ENCODE measurements at regions not wholly inside any gene's neighbourhood (a gene's known extent, or its start where the extent isn't known, plus 50 kb on each side); places are given as distances from the start of the nearest gene placed in this dataset.

- H3K4me2 ChIP-seq (ENCODE audit: insufficient read depth, low read length, poor library complexity, severe bottlenecking), result no peak overlapping the region
- WGBS, 2 donors (ENCODE audit: extremely low coverage in 2 of 2, insufficient read length in 2 of 2, insufficient replicate concordance in 1 of 2), result no CpG with 5 or more reads among the region's 4 CpGs
Measured at GRCh38 chr13:34002924-34003323, 185.0 kb downstream of the RFC3 start.

GRCh38 chr13:34003656-34004055, 185.7 kb downstream of the RFC3 start:
- Histone ChIP-seq H2BK15ac (ENCODE audit: low read length) (no peak overlapping the region), H3K9ac (ENCODE audit: low read depth, low read length, poor library complexity) (no peak overlapping the region), H3K79me1 (ENCODE audit: low read depth, low read length) (no peaks in the 10 kb centered on the region), H3K9me3 (replicated peaks in 1 of 2; ENCODE audit: control insufficient read depth in 2 of 2, insufficient read depth in 1 of 2, low read depth in 1 of 2, low read length in 2 of 2) (no peaks in the 10 kb centered on the region), H4K8ac (ENCODE audit: low read depth, low read length) (no peak overlapping the region), H3K27me3 (ENCODE audit: control insufficient read depth in 3 of 3, insufficient read depth in 3 of 3, low read depth in 1 of 3, low read length in 3 of 3) (no peaks in the 10 kb centered on the region), H3K4me3 (ENCODE audit: low read length in 2 of 2) (no peak overlapping the region), H2BK120ac (ENCODE audit: low read depth, low read length) (no peak overlapping the region), H3K23ac (ENCODE audit: low read depth, low read length, poor library complexity) (no peak overlapping the region), H3K18ac (ENCODE audit: low read length) (no peak overlapping the region), H3K4me1 (ENCODE audit: control insufficient read depth in 2 of 2, insufficient read depth in 1 of 2, low read depth in 1 of 2, low read length in 2 of 2) (no peaks in the 10 kb centered on the region), H3K27ac (replicated peaks; ENCODE audit: low read length) (no peak overlapping the region), H3K4ac (ENCODE audit: low read length) (no peak overlapping the region), H2AK5ac (ENCODE audit: low read depth, low read length) (no peak overlapping the region), H2AFZ (ENCODE audit: low read length) (no peak overlapping the region), H3K36me3 (replicated peaks in 1 of 2; ENCODE audit: control insufficient read depth in 2 of 2, insufficient read depth in 2 of 2, low read length in 2 of 2) (no peaks in the 10 kb centered on the region), H4K91ac (ENCODE audit: low read depth, low read length, poor library complexity) (no peak overlapping the region), H2BK12ac (ENCODE audit: low read length) (no peak overlapping the region), H3K4me2 (ENCODE audit: insufficient read depth, low read length, poor library complexity, severe bottlenecking) (no peak overlapping the region), H2BK5ac (ENCODE audit: low read length) (no peak overlapping the region), H3K14ac (ENCODE audit: low read length) (no peak overlapping the region)
- DNase-seq (ENCODE audit: low spot score), result no peak
- WGBS, 2 donors (ENCODE audit: extremely low coverage in 2 of 2, insufficient read length in 2 of 2, insufficient replicate concordance in 1 of 2), result no CpG with 5 or more reads among the region's 4 CpGs

More at GRCh38 chr13:34002924-34003323, 185.0 kb downstream of the RFC3 start:
- Histone ChIP-seq H4K91ac (ENCODE audit: low read depth, low read length, poor library complexity) (no peak overlapping the region), H3K4me3 (ENCODE audit: low read length in 2 of 2) (no peak overlapping the region), H4K8ac (ENCODE audit: low read depth, low read length) (no peak overlapping the region), H2AK5ac (ENCODE audit: low read depth, low read length) (no peak overlapping the region), H2AFZ (ENCODE audit: low read length) (no peak overlapping the region), H3K27me3 (ENCODE audit: control insufficient read depth in 3 of 3, insufficient read depth in 3 of 3, low read depth in 1 of 3, low read length in 3 of 3) (no peaks in the 10 kb centered on the region), H3K14ac (ENCODE audit: low read length) (no peak overlapping the region), H3K9me3 (replicated peaks in 1 of 2; ENCODE audit: control insufficient read depth in 2 of 2, insufficient read depth in 1 of 2, low read depth in 1 of 2, low read length in 2 of 2) (no peaks in the 10 kb centered on the region), H3K27ac (replicated peaks; ENCODE audit: low read length) (no peak overlapping the region), H2BK120ac (ENCODE audit: low read depth, low read length) (no peak overlapping the region), H2BK12ac (ENCODE audit: low read length) (no peak overlapping the region), H3K79me1 (ENCODE audit: low read depth, low read length) (no peaks in the 10 kb centered on the region), H2BK15ac (ENCODE audit: low read length) (no peak overlapping the region), H3K18ac (ENCODE audit: low read length) (no peak overlapping the region), H3K36me3 (replicated peaks in 1 of 2; ENCODE audit: control insufficient read depth in 2 of 2, insufficient read depth in 2 of 2, low read length in 2 of 2) (no peaks in the 10 kb centered on the region), H2BK5ac (ENCODE audit: low read length) (no peak overlapping the region), H3K4me1 (ENCODE audit: control insufficient read depth in 2 of 2, insufficient read depth in 1 of 2, low read depth in 1 of 2, low read length in 2 of 2) (no peaks in the 10 kb centered on the region), H3K23ac (ENCODE audit: low read depth, low read length, poor library complexity) (no peak overlapping the region), H3K9ac (ENCODE audit: low read depth, low read length, poor library complexity) (no peak overlapping the region), H3K4ac (ENCODE audit: low read length) (no peak overlapping the region)
- DNase-seq (ENCODE audit: low spot score), result no peak

GRCh38 chr13:34004676-34005075, 186.7 kb downstream of the RFC3 start:
- Histone ChIP-seq H3K36me3 (replicated peaks in 1 of 2; ENCODE audit: control insufficient read depth in 2 of 2, insufficient read depth in 2 of 2, low read length in 2 of 2) (no peaks in the 10 kb centered on the region), H3K4ac (ENCODE audit: low read length) (no peak overlapping the region), H3K4me3 (ENCODE audit: low read length in 2 of 2) (no peak overlapping the region), H4K91ac (ENCODE audit: low read depth, low read length, poor library complexity) (no peak overlapping the region), H3K79me1 (ENCODE audit: low read depth, low read length) (no peaks in the 10 kb centered on the region), H3K9me3 (replicated peaks in 1 of 2; ENCODE audit: control insufficient read depth in 2 of 2, insufficient read depth in 1 of 2, low read depth in 1 of 2, low read length in 2 of 2) (no peaks in the 10 kb centered on the region), H3K4me2 (ENCODE audit: insufficient read depth, low read length, poor library complexity, severe bottlenecking) (no peak overlapping the region), H2BK15ac (ENCODE audit: low read length) (no peak overlapping the region), H3K9ac (ENCODE audit: low read depth, low read length, poor library complexity) (no peak overlapping the region), H2AFZ (ENCODE audit: low read length) (no peak overlapping the region), H2AK5ac (ENCODE audit: low read depth, low read length) (no peak overlapping the region), H3K23ac (ENCODE audit: low read depth, low read length, poor library complexity) (no peak overlapping the region), H2BK120ac (ENCODE audit: low read depth, low read length) (no peak overlapping the region), H2BK12ac (ENCODE audit: low read length) (no peak overlapping the region), H3K18ac (ENCODE audit: low read length) (peak overlapping the region; percentile 15), H3K14ac (ENCODE audit: low read length) (no peak overlapping the region), H3K27ac (replicated peaks; ENCODE audit: low read length) (no peak overlapping the region), H2BK5ac (ENCODE audit: low read length) (no peak overlapping the region), H3K4me1 (ENCODE audit: control insufficient read depth in 2 of 2, insufficient read depth in 1 of 2, low read depth in 1 of 2, low read length in 2 of 2) (no peaks in the 10 kb centered on the region), H3K27me3 (ENCODE audit: control insufficient read depth in 3 of 3, insufficient read depth in 3 of 3, low read depth in 1 of 3, low read length in 3 of 3) (no peaks in the 10 kb centered on the region), H4K8ac (ENCODE audit: low read depth, low read length) (no peak overlapping the region)
- no peak for DNase-seq (ENCODE audit: low spot score)
- no CpG with 5 or more reads among the region's 14 CpGs for WGBS, 2 donors (ENCODE audit: extremely low coverage in 2 of 2, insufficient read length in 2 of 2, insufficient replicate concordance in 1 of 2)

GRCh38 chr13:34006011-34006410, 188.1 kb downstream of the RFC3 start:
- no CpG with 5 or more reads among the region's 2 CpGs for WGBS, 2 donors (ENCODE audit: extremely low coverage in 2 of 2, insufficient read length in 2 of 2, insufficient replicate concordance in 1 of 2)

More at GRCh38 chr13:34006011-34006410, 188.1 kb downstream of the RFC3 start:
- H3K4me1 ChIP-seq (ENCODE audit: control insufficient read depth in 2 of 2, insufficient read depth in 1 of 2, low read depth in 1 of 2, low read length in 2 of 2), result no peaks in the 10 kb centered on the region
- no peaks in the 10 kb centered on the region for H3K79me1 ChIP-seq (ENCODE audit: low read depth, low read length)
- H2BK5ac ChIP-seq (ENCODE audit: low read length), result no peak overlapping the region
- no peak overlapping the region for H3K18ac ChIP-seq (ENCODE audit: low read length)
- H3K9me3 ChIP-seq (replicated peaks in 1 of 2; ENCODE audit: control insufficient read depth in 2 of 2, insufficient read depth in 1 of 2, low read depth in 1 of 2, low read length in 2 of 2), result no peaks in the 10 kb centered on the region
- H3K4me2 ChIP-seq (ENCODE audit: insufficient read depth, low read length, poor library complexity, severe bottlenecking), result no peak overlapping the region
- H3K23ac ChIP-seq (ENCODE audit: low read depth, low read length, poor library complexity), result no peak overlapping the region
- no peak overlapping the region for H3K9ac ChIP-seq (ENCODE audit: low read depth, low read length, poor library complexity)
- H3K14ac ChIP-seq (ENCODE audit: low read length), result no peak overlapping the region
- no peak overlapping the region for H3K4me3 ChIP-seq (ENCODE audit: low read length in 2 of 2)
- no peak overlapping the region for H3K27ac ChIP-seq (replicated peaks; ENCODE audit: low read length)
- no peak overlapping the region for H4K91ac ChIP-seq (ENCODE audit: low read depth, low read length, poor library complexity)
- no peak overlapping the region for H2BK12ac ChIP-seq (ENCODE audit: low read length)
- no peak overlapping the region for H4K8ac ChIP-seq (ENCODE audit: low read depth, low read length)
- no peak overlapping the region for H3K4ac ChIP-seq (ENCODE audit: low read length)
- no peak overlapping the region for H2AFZ ChIP-seq (ENCODE audit: low read length)
- no peak for DNase-seq (ENCODE audit: low spot score)
- H3K36me3 ChIP-seq (replicated peaks in 1 of 2; ENCODE audit: control insufficient read depth in 2 of 2, insufficient read depth in 2 of 2, low read length in 2 of 2), result no peaks in the 10 kb centered on the region
- H2AK5ac ChIP-seq (ENCODE audit: low read depth, low read length), result no peak overlapping the region
- no peak overlapping the region for H2BK120ac ChIP-seq (ENCODE audit: low read depth, low read length)
- no peaks in the 10 kb centered on the region for H3K27me3 ChIP-seq (ENCODE audit: control insufficient read depth in 3 of 3, insufficient read depth in 3 of 3, low read depth in 1 of 3, low read length in 3 of 3)
- no peak overlapping the region for H2BK15ac ChIP-seq (ENCODE audit: low read length)

Data from neuronal stem cell (in vitro differentiated cells).